NAMALWA (cell line): ENCODE measurements at regions not wholly inside any gene's neighbourhood (a gene's known extent, or its start where the extent isn't known, plus 50 kb on each side); places are given as distances from the start of the nearest gene placed in this dataset.
A peak's percentile ranks its signal among the peaks of the same experiment; 100 is the strongest.

Experiments
- DNase-seq: peaks from one replicate; pipeline ENCODE4 v3.0.0-alpha.2; 2015; ENCODE audit warnings: low spot score

DNA sequence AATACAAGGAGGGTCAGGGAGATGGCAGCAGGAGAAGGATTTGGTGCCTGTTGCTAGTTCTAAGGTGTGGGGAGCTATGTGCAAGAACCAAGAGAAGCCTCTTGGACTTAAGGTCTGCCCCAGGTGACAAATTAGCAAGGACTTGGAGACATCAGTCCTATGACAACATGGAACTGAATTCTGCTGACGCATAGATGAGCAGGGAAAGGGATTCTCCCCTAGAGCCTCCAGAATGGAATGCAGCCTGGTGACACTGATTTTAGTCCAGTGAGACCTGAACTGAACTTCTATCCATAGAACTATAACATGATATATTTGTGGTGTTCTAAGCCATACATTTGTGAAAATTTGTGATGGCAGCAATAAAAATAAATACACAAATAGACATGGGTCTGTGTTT, 215.6 kb downstream of the ESM1 start:
- DNase-seq: no peak

DNA sequence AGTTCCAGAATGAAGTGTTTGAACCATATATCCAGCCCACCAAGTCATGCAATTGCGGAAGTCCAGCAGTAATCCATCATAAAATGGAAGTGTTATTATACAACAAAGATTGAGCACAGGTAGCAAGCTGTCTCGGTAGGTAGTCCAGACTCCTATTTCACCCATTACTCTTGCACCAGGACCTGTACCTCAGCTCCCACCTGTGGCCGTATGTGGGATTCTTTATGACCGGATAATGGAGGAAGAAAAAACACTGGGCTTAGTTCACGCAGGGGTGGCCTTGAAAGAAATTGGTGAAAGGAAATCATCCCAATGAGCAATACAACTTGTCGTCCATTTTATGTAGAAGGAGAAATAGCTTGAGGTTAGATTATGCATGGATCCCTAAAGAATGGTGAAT, 216.3 kb downstream of the ESM1 start:
- no peak for DNase-seq

DNA sequence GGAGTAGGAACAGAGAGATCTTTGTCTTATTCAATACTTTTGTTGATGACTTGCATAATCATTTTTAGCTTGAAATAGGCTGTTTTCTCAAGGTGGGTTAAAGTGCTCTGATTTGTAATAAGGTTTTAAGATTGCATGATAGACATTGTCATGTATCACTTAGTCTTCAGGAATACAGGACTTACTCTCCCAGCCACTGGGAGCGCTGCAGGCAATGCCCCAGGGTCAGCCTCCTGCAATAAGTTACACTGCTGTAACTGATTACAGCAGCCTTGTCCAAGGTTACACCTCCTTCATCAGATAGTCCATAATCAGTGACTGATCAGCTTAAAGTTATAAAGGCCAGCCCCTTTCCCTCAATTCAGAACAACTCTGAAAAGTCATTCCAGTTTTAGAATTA, 218.6 kb downstream of the ESM1 start:
- no peak for DNase-seq

DNA sequence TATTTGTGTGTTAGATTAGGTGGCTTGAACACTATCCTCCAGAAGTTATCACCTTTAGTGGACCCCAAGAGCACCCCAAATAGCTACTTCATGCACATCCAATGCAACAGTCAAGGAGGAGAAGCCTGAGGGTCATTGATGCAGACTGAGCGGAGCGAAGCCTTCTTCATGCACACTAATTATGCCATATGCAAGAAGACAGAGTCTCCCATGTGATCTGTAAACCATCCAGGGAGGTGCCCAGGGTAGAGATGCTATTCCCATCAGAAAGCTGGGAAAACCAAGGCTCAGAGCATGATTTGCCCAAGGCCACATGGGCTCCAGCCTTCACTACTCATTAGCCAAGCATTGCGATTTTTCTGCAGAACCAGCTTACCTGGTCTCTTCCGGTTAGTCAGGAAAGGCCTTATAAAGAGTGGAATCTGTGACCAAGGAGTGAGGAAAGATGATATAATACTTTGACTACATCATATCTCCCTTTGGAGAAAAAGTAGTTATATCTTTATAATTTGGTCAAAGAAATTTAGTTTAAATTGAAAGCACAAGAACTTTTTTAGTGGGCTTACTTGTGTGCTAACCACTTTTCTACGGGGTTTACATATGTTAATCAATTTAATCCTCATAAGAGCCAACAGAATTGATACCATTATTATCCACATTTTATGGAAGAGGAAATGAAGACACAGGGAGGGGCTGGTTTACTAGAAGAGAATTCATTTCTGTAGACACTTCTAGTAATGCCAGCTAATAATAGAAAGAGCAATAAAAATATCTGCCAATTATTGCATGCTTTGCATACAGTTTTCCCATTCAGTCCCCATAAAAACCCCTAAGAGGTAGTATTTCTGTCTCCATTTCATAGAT, 220.0 kb downstream of the ESM1 start:
- DNase-seq: no peak

DNA sequence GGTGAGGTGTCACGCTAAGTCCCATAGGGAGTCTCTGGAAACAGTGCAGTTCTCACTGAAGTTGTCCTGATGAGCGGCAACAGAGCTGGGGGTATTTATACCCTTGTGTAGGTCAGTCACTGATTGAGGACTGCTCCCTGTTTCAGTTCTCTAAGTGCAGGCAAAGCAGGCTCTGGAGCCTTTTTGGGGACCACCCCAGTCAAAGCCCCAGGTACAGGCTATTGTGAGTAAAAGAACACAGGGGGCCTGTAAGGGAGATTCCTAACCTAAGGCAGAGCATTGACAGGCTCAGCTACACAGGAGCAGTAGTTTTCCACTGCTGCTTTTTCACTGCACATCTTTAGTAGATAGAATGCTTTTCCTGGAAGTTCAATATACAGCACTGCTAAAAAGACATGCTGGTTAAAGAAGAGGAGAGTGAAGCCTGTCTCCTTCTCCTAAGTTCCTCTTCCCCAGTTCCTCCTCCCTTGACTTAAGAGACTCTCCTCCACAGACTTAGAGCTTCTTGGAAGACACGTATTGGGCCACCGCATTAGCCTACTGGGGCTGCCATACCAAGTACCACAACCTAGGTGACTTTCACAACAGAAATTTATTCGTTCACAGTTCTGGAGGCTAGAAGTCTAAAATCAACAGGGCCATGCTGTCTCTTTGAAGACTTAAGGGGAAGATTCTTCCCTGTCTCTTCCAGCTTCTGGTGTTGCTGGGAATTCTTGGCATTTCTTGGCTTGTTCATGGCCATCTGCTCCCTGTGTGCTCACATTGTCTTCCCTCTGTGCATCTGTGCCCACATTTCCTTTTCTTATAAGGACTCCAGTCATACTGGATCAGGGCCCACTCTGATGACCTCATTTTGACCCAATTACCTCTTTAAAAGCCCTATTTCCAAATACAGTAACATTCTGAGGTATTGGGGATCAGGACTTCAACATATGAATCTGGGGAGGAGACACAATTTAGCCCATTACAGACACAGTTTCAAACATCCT, 221.0 kb downstream of the ESM1 start:
- DNase-seq: no peak

DNA sequence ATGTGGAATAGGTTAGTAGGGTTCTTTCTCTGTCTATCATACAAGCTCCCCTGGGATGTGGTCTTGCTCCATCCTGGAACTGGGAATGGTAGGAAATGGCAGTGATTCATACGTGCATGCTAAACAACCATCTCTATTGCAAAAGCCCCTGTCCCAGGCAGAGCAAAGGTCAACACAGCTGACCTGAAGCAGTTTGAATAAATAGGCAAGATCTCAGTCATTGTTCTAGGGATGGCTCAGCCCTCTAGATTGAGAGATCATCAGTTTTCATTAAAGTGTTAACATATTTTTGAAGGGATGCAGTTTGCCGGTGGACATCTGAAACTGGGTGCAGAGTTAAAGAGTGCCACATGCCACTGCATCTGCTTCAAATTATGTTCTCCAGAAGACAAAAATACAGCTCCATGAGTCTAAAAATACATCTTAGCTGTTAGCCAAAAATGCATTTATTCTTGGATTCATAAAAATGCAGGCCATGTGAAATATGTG, 224.1 kb downstream of the ESM1 start:
- no peak for DNase-seq

DNA sequence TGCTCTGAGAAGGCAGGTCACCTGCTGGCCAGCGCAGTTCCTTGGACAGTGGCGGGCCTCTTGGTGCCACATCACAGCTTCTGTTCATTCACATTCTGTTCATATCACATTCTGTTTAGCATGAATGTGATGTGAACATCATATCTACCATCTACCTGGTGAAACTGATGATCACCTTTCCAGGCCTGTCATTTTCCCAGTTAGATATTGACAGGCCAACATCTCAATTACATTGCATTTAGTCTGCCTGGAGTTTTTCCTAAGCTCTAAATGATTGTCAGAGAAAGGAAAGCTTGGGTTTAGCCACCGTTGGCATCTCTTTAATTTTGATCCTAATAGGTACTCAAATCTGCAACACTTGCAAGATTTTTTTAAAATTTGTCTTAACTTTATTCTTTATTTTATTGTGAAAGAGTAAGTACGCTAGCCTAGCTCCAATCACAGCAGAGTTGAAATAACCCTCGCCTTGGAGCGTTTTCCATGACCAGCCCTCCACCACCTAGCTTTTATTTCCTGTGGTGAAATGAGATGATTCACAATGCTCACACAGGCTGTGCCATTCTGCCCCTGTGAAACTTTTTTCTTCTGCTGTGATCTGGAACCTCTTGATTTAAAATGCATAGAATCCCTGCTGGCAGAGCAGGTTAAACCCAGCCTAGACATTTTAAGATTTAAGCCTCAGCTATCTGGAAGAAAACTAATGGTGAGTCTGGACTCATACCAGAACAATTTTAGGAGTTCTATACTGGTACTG, 225.0 kb downstream of the ESM1 start:
- no peak for DNase-seq

DNA sequence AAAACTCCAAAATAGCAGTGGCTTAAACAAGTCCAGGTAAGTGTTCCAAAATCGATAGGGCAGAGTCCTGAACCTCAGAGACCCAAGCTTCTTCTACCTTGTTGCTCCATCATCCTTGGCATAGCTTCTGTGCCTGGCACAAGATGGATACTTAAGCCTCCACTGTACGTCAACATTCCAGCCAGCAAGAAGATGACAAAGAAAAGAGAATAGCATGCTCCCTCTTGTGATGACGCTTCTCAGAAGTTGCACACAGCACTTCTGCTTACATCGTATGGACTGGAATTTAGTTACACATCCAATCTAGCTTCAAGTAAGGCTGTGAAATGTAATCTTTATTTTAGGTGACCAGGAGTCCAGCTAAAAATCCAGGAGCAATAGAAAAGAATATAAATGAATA, 227.4 kb downstream of the ESM1 start:
- DNase-seq: no peak

DNA sequence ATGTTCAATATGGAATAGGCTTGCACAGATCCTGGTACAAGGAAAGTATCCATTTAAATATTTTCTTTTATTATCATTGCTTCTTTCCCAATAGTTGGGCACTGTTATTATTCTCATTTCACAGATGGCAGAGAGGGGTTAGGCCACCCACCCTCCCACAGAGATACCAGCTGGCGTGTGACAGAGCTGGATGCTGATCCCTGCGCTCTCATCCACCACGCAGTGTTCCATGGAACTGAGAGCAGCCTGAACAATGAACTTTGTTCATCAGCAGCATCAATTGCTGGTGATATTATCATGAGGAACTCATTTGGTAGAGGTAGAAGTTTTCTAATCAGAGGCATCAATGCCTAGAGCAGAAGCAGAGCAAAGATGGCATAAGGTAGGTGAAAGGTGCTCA, 227.9 kb downstream of the ESM1 start:
- no peak for DNase-seq

DNA sequence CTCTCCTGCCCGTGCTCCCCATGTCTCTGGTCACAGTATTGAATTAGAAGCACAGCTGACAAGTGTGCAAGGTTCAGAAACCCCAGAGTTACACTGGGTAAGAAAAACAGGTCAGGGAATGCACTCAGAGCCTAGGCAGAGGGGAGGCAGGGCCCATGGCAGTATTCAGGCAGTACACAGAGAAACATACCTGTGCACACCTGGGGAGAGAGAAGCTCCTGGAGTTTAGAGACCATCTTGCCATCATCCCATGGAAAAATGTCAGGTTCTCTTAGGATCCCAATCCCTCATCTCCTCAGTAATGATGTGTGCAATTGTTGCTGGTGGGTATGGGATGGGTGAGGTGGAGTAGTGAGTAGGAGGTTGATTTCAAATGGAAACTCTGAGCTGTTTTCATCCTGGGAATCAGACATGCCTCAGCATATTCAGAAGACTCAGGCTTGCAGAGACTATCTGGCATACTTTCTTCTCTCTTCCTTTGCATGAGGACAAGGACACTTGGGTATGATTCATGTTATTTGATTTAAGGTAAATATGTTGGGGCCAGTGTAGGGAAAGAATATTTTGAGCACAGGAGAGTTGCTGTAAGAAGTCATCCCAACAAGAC, 228.5 kb downstream of the ESM1 start:
- no peak for DNase-seq

DNA sequence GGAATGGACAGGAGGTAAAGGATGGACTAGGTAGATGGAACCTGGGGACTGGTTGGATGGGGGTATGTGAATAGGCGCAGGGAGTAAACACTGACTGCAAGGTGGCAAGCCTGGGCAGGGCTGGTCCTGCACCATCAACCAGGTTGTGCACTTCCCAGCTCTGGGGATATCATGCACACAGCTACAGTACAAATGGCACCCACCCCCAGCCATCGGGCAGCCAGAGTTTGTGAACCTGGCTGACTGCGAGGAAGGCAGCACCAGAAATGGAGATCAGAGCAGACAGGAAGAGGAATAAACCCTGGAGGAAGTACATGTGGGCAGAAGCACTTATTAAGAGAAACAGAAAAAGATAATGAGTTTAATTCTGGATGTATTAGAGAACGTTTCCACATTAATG, 229.1 kb downstream of the ESM1 start:
- no peak for DNase-seq

DNA sequence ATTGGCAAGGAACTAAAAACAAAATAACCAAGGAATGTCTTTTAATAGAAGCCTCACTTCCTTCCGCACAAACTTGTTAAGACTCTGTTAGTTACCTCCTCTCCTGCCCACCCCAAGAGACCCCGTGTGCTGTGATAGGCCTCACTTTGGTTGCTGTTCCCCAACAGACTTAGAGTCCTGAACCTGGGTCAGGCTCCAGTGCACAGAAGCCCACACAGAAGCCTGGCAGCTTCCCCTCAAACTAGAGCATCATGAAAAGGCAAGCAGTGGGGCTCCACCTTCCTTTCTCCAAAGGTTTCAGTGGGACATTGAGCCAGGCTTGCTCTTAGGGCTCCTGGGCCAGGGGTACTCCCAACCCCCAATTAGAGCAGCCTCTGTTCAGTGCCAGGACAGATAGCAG, 230.5 kb downstream of the ESM1 start:
- peak; percentile 4 for DNase-seq

DNA sequence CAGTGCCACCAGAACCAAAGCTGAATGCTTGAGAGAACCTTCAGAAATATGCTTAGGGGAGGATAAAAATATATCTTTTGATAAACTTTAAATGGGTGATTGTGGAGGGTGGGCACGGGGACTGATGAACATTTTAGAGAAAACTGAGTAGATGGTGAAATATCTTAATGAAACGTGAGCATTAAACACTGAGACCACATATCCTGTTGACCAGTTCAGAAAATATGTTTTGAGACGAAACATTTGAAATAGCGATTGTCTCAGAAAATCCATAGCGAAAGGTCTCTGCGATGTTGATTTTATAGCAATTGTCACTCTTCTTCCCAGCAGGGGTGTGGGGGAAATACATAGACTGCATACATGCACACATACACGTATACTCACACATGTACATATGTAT, 231.0 kb downstream of the ESM1 start:
- DNase-seq: no peak

DNA sequence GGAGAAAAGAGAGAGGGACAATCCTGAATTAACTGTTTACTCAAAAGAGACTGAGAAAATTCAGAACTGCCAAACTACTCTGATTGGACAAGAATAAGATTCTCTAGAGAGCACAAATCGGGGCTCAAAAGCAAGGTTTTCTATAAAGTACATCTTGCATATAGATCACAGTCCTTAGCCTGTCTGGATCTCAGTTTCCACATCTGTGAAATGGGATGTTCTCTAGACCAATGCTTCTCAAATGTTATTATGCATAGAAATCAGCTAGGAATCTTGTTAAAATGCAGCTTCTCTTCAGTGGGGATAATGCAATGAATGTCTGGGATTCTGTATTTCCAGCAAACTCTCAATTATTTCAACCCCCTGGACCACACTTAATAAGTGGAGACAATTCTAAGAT, 231.6 kb downstream of the ESM1 start:
- no peak for DNase-seq

DNA sequence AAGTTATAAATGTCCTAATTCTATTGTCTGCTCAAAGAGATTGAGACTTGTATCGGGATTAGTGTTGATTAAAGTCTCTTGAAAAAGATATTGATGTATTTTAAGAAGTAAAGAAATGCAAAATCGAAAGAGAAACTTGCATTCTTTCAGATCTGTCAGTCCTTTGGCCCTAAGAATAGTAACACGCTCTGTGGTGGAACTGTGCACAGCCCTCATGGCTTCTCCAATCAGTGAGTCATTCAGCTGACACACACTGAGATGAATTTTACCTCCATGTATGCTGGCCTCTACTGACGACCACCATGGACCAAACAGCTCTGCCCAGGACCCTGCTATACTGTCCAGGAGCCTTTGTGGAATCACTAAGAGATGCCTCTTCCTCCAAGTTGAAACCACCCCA, 232.4 kb downstream of the ESM1 start:
- DNase-seq: peak; percentile 40

DNA sequence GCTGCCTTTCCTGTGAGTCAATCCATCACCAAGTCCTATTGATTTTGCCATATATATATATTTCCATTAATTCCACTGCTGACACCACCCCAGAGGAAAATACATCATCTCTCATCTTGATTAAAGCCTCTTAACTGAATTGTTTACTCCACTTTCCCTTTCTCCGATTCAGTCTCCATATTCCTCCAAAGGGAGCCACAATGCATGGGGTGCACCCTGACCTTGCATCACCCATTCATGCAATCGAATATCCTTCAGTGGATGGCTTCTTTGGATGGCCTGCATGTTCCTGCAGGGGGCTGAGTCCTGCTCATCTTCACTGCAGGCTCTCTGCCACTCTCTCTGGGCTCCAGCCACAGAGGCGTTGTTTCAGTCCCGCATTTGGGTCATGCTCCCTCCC, 231.0 kb downstream of the SNX18 start:
- DNase-seq: no peak

DNA sequence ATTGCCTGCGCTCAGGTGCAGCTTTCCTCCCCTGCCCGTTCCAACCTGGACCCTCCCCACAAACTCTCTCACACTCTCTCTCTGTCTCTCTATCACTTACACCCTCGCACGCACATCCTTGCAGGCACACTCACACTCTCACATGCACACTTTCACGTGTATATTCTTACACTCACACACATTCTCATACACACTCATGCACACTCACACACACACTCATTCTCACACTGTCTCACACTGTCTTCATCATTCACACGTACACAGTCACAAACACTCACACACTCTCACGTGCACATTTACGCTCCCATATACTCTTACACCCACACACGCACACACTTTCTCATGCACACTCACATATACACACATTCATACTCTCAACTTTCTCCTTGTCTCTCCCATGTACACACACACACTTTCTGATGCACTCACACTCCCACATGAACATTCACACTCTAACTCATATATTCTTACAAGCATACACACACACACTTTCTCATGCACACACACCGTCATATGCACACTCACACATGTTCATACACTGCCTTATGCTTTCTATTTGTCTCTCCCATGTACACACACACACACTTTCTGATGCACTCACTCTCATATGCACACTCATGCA, 229.3 kb downstream of the SNX18 start:
- DNase-seq: no peak

DNA sequence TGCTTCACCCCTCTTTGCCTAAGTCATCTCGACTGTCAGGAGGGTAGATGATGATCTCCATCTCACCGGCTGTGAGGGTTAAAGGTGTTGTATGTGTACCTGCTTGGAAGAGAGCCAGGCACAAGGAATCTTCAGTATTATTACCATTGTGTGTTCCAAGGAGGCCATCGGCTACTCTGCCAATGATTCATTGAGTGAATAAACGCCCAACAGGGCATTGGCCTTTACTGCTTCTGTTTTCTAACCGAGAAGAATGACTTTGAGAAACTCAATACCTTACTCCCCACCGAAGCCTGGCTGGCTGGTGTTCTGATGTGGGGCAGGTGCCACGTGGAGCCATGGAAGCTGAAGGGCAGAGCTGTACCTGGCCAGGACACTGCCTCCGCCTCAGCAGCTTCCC, 228.8 kb downstream of the SNX18 start:
- DNase-seq: no peak

DNA sequence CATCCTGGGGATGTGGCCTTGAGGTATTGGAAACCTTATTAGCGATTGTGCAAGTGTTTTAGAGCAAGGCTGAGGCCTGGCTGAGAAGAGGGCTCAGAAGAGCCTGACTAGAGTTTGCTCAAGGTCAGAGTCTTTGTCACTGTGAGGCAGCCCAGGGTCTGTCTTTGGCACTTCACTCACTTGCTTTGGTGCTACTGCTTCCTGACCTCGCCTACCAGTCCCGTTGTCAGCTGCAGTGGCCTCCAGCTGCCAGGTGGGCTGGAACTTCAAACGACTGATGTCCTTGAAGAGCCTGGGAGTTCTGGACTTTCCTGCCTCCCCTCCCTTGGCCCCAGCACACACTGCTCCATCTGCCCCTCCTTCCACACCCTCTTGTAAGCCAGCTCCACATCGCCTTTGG, 228.0 kb downstream of the SNX18 start:
- DNase-seq: no peak

DNA sequence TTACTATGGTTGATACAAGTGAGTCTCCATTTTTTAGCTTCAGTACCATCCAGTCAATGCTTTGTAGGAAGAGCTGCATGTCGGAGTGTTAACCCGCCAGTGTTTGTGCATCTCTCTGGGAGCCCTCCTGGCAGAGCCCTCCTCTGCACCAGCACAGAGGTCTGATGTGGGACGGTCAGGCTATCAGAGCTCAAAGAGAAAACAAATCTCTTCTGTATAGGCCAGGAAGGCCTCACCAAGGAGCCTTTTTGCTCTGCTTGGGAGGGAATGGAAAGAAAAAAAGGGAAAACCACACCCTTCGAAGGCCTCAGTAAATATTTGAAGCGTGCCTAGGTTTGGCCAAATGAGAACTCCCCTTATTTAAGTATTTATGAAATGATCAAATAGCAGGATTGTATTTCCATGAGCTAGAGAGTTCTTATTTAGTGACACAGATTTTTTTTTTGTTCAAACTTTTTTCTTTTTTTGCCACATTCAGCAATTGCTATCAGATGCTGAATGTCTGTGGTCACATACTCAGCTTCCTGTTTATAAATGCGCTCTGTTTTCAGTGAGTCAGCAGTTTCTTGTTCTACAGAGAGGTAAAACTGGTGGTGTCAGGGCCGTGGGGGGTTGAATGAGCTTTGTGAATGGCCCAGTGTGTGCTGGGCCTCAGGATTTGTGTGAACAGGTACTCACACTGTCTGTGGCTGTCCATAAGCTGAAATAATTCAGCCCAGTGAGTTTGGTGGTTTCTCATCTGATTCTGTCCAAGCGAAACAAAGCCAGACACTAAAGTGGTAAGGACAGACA, 226.6 kb downstream of the SNX18 start:
- peak; percentile 3 for DNase-seq

DNA sequence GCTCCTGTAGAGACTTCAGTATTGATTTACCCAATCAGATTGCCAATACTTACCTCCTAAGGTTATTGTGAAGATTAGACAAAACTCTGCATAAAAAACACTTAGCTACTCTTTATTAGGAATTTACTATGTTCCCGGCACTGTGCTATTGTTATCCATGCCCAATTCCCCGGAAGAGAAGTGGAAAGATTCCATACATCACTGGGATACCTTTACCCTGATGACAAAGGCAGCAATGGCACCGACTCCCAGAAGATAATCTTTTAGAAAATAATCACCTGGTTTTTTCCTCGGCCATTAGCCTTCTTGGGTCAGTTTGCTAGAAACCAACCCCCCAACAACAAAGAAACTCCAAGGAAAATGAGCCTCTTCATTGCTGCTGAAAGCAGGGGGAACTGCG, 226.0 kb downstream of the SNX18 start:
- DNase-seq: no peak
